ENCODE measurements at regions not wholly inside any gene's neighbourhood (a gene's known extent, or its start where the extent isn't known, plus 50 kb on each side); places are given as distances from the start of the nearest gene placed in this dataset.

GRCh38 chr5:92807085-92807484 is 773.9 kb downstream of the NR2F1-AS1 start:
- TF ChIP-seq CREB1 (IDR thresholded peaks at IDR 0.05; ENCODE audit: low read depth) (no peak), TAF1 (IDR thresholded peaks at IDR 0.05; ENCODE audit: low read depth) (no peak), EGR1 (IDR thresholded peaks at IDR 0.05) (no peak), NFIC (IDR thresholded peaks at IDR 0.05) (no peak)
- TF ChIP-seq, protein P1, sequence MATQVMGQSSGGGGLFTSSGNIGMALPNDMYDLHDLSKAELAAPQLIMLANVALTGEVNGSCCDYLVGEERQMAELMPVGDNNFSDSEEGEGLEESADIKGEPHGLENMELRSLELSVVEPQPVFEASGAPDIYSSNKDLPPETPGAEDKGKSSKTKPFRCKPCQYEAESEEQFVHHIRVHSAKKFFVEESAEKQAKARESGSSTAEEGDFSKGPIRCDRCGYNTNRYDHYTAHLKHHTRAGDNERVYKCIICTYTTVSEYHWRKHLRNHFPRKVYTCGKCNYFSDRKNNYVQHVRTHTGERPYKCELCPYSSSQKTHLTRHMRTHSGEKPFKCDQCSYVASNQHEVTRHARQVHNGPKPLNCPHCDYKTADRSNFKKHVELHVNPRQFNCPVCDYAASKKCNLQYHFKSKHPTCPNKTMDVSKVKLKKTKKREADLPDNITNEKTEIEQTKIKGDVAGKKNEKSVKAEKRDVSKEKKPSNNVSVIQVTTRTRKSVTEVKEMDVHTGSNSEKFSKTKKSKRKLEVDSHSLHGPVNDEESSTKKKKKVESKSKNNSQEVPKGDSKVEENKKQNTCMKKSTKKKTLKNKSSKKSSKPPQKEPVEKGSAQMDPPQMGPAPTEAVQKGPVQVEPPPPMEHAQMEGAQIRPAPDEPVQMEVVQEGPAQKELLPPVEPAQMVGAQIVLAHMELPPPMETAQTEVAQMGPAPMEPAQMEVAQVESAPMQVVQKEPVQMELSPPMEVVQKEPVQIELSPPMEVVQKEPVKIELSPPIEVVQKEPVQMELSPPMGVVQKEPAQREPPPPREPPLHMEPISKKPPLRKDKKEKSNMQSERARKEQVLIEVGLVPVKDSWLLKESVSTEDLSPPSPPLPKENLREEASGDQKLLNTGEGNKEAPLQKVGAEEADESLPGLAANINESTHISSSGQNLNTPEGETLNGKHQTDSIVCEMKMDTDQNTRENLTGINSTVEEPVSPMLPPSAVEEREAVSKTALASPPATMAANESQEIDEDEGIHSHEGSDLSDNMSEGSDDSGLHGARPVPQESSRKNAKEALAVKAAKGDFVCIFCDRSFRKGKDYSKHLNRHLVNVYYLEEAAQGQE (IDR thresholded peaks at IDR 0.05; ENCODE audit: low read depth) = no peak
